HAP-1 (cell line): ENCODE measurements at regions not wholly inside any gene's neighbourhood (a gene's known extent, or its start where the extent isn't known, plus 50 kb on each side); places are given as distances from the start of the nearest gene placed in this dataset.

Source experiments
- DNase-seq, 2 experiments: peaks; one replicate each; pipeline ENCODE4 v3.0.0-alpha.2; 2016 to 2020; ENCODE audit warnings: low spot score in 2 of 2
- H3K27me3 ChIP-seq: fragments of 250-450 bp; sonication (Bioruptor Pico); 2 replicates; pipeline ENCODE4 v1.5.1; 2020; ENCODE audit warnings: low read depth, mild to moderate bottlenecking, moderate library complexity
- H3K36me3 ChIP-seq: fragments of 250-450 bp; sonication (Bioruptor Pico); replicated peaks from 2 replicates; pipeline ENCODE4 v1.5.1; 2020; ENCODE audit warnings: mild to moderate bottlenecking
- H3K4me1 ChIP-seq: fragments of 250-450 bp; sonication (Bioruptor Pico); 2 replicates; pipeline ENCODE4 v1.5.1; 2020; ENCODE audit warnings: mild to moderate bottlenecking
- H3K4me3 ChIP-seq: fragments of 250-450 bp; sonication (Bioruptor Pico); 2 replicates; pipeline ENCODE4 v1.5.1; 2020; ENCODE audit warnings: mild to moderate bottlenecking, moderate library complexity
- H3K9me3 ChIP-seq: fragments of 250-450 bp; sonication (Bioruptor Pico); 2 replicates; pipeline ENCODE4 v1.5.1; 2020; ENCODE audit warnings: mild to moderate bottlenecking, moderate library complexity
- in situ Hi-C: fragments of 300-500 bp; cut with MboI; formaldehyde crosslinking; loops from 3 replicates; pipeline ENCODE4 v1.14.3; 2020; ENCODE audit warnings: low sequenced_read_pairs, inconsistent platforms, mixed read lengths

GRCh38 chr10:3579845-3580244, 205.2 kb downstream of the KLF6 start:
- no peak for DNase-seq
- in situ Hi-C loops, result no loop called here
- no peak overlapping the region for H3K4me3 ChIP-seq
- H3K9me3 ChIP-seq, result no peaks in the 10 kb centered on the region
- H3K4me1 ChIP-seq, result no peaks in the 10 kb centered on the region
- no peaks in the 10 kb centered on the region for H3K36me3 ChIP-seq
- H3K27me3 ChIP-seq, result no peaks in the 10 kb centered on the region

GRCh38 chr10:3578682-3579081, 206.3 kb downstream of the KLF6 start:
- no peak overlapping the region for H3K4me3 ChIP-seq
- H3K9me3 ChIP-seq, result no peaks in the 10 kb centered on the region
- DNase-seq, result no peak
- H3K36me3 ChIP-seq, result no peaks in the 10 kb centered on the region
- H3K4me1 ChIP-seq, result no peaks in the 10 kb centered on the region
- in situ Hi-C loops, result no loop called here
- H3K27me3 ChIP-seq, result no peaks in the 10 kb centered on the region

- Histone ChIP-seq H3K27me3 (no peaks in the 10 kb centered on the region), H3K9me3 (no peaks in the 10 kb centered on the region), H3K36me3 (no peaks in the 10 kb centered on the region), H3K4me1 (no peaks in the 10 kb centered on the region), H3K4me3 (no peak overlapping the region)
- in situ Hi-C loops, result no loop called here
- DNase-seq, result no peak
These were observed 206.8 kb downstream of the KLF6 start for GRCh38 chr10:3578159-3578558.

- in situ Hi-C loops, result no loop called here
- no peaks in the 10 kb centered on the region for H3K4me1 ChIP-seq
These were observed 210.6 kb downstream of the KLF6 start for GRCh38 chr10:3574451-3574850.

GRCh38 chr10:3573498-3573897, 211.5 kb downstream of the KLF6 start:
- no peaks in the 10 kb centered on the region for H3K36me3 ChIP-seq
- H3K27me3 ChIP-seq, result no peaks in the 10 kb centered on the region
- H3K4me1 ChIP-seq, result no peaks in the 10 kb centered on the region
- no peak overlapping the region for H3K4me3 ChIP-seq
- DNase-seq, result no peak
- in situ Hi-C loops, result no loop called here
- H3K9me3 ChIP-seq, result no peaks in the 10 kb centered on the region

More at GRCh38 chr10:3574451-3574850, 210.6 kb downstream of the KLF6 start:
- Histone ChIP-seq H3K4me3 (no peak overlapping the region), H3K36me3 (no peaks in the 10 kb centered on the region), H3K27me3 (no peaks in the 10 kb centered on the region), H3K9me3 (no peaks in the 10 kb centered on the region)
- DNase-seq, result no peak

- Histone ChIP-seq H3K4me3 (no peak overlapping the region), H3K4me1 (no peaks in the 10 kb centered on the region), H3K36me3 (no peaks in the 10 kb centered on the region), H3K9me3 (no peaks in the 10 kb centered on the region), H3K27me3 (no peaks in the 10 kb centered on the region)
- in situ Hi-C loops, result no loop called here
- DNase-seq, result no peak
These were observed 213.6 kb downstream of the KLF6 start for GRCh38 chr10:3571310-3571825.

GRCh38 chr10:3570855-3571266, 214.1 kb downstream of the KLF6 start:
- in situ Hi-C loops, result no loop called here
- H3K27me3 ChIP-seq, result no peaks in the 10 kb centered on the region
- no peak for DNase-seq
- H3K4me1 ChIP-seq, result no peaks in the 10 kb centered on the region
- no peaks in the 10 kb centered on the region for H3K36me3 ChIP-seq
- no peaks in the 10 kb centered on the region for H3K9me3 ChIP-seq
- H3K4me3 ChIP-seq, result no peak overlapping the region

GRCh38 chr10:3570131-3570729, 214.8 kb downstream of the KLF6 start:
- in situ Hi-C loops, result no loop called here
- H3K36me3 ChIP-seq, result no peaks in the 10 kb centered on the region
- no peaks in the 10 kb centered on the region for H3K27me3 ChIP-seq
- no peaks in the 10 kb centered on the region for H3K4me1 ChIP-seq
- H3K4me3 ChIP-seq, result no peak overlapping the region
- no peaks in the 10 kb centered on the region for H3K9me3 ChIP-seq
- no peak for DNase-seq

- in situ Hi-C loops, result no loop called here
- no peaks in the 10 kb centered on the region for H3K27me3 ChIP-seq
- H3K9me3 ChIP-seq, result no peaks in the 10 kb centered on the region
- DNase-seq, result no peak
- H3K4me3 ChIP-seq, result no peak overlapping the region
- no peaks in the 10 kb centered on the region for H3K36me3 ChIP-seq
- H3K4me1 ChIP-seq, result no peaks in the 10 kb centered on the region
These were observed 216.0 kb downstream of the KLF6 start for GRCh38 chr10:3568983-3569382.

- H3K27me3 ChIP-seq, result no peaks in the 10 kb centered on the region
- no peak overlapping the region for H3K4me3 ChIP-seq
- in situ Hi-C loops, result no loop called here
These were observed 216.6 kb downstream of the KLF6 start for GRCh38 chr10:3568392-3568791.

GRCh38 chr10:3567291-3567963, 217.6 kb downstream of the KLF6 start:
- no peak overlapping the region for H3K4me3 ChIP-seq
- in situ Hi-C loops, result no loop called here
- H3K27me3 ChIP-seq, result no peaks in the 10 kb centered on the region
- no peaks in the 10 kb centered on the region for H3K9me3 ChIP-seq
- no peaks in the 10 kb centered on the region for H3K4me1 ChIP-seq
- DNase-seq, result no peak
- no peaks in the 10 kb centered on the region for H3K36me3 ChIP-seq

More at GRCh38 chr10:3568392-3568791, 216.6 kb downstream of the KLF6 start:
- Histone ChIP-seq H3K4me1 (no peaks in the 10 kb centered on the region), H3K9me3 (no peaks in the 10 kb centered on the region), H3K36me3 (no peaks in the 10 kb centered on the region)
- no peak for DNase-seq

GRCh38 chr10:3566627-3567026, 218.4 kb downstream of the KLF6 start:
- Histone ChIP-seq H3K27me3 (no peaks in the 10 kb centered on the region), H3K4me1 (no peaks in the 10 kb centered on the region), H3K36me3 (no peaks in the 10 kb centered on the region), H3K4me3 (no peak overlapping the region), H3K9me3 (no peaks in the 10 kb centered on the region)
- in situ Hi-C loops, result no loop called here
- DNase-seq, result no peak

GRCh38 chr10:3564346-3565002, 220.5 kb downstream of the KLF6 start:
- in situ Hi-C loops, result no loop called here
- no peaks in the 10 kb centered on the region for H3K4me1 ChIP-seq
- no peaks in the 10 kb centered on the region for H3K36me3 ChIP-seq
- no peaks in the 10 kb centered on the region for H3K9me3 ChIP-seq
- no peak for DNase-seq
- H3K4me3 ChIP-seq, result no peak overlapping the region
- H3K27me3 ChIP-seq, result no peaks in the 10 kb centered on the region

- in situ Hi-C loops, result no loop called here
- H3K27me3 ChIP-seq, result no peaks in the 10 kb centered on the region
- DNase-seq, result no peak
- H3K4me1 ChIP-seq, result no peaks in the 10 kb centered on the region
- no peak overlapping the region for H3K4me3 ChIP-seq
- no peaks in the 10 kb centered on the region for H3K36me3 ChIP-seq
- no peaks in the 10 kb centered on the region for H3K9me3 ChIP-seq
These were observed 221.7 kb downstream of the KLF6 start for GRCh38 chr10:3563298-3563697.
